GM10248 (cell line): ENCODE measurements at regions not wholly inside any gene's neighbourhood (a gene's known extent, or its start where the extent isn't known, plus 50 kb on each side); places are given as distances from the start of the nearest gene placed in this dataset.
"Not testable (repeated sequence)": the region's sequence is repeated elsewhere in the genome, so short reads cannot be mapped to it uniquely, and the experiment has no call there.

Experiments
- CTCF ChIA-PET: fragments of 300-600 bp; sonication (Branson Sonifier 250); formaldehyde crosslinking; extraction: SDS; loops from one replicate; lab custom pipeline; 2021; ENCODE audit warnings: antibody characterized with exemption; lab: Yijun Ruan, JAX
- POLR2A ChIA-PET: fragments of 350-650 bp; sonication (Branson Sonifier 250); formaldehyde crosslinking; extraction: SDS; loops from one replicate; lab custom pipeline; 2020; ENCODE audit warnings: antibody characterized with exemption; lab: Yijun Ruan, JAX
- DNase-seq: peaks from one replicate; pipeline ENCODE4 v3.0.0; 2012; ENCODE audit errors: extremely low spot score
- TF ChIP-seq, protein P1 (sequence below): IDR thresholded peaks from 2 replicates; pipeline ENCODE4 v1.5.1; 2012; ENCODE audit warnings: mild to moderate bottlenecking, low read depth; ENCODE audit errors: extremely low read depth, missing control alignments, control extremely low read depth

DNA sequence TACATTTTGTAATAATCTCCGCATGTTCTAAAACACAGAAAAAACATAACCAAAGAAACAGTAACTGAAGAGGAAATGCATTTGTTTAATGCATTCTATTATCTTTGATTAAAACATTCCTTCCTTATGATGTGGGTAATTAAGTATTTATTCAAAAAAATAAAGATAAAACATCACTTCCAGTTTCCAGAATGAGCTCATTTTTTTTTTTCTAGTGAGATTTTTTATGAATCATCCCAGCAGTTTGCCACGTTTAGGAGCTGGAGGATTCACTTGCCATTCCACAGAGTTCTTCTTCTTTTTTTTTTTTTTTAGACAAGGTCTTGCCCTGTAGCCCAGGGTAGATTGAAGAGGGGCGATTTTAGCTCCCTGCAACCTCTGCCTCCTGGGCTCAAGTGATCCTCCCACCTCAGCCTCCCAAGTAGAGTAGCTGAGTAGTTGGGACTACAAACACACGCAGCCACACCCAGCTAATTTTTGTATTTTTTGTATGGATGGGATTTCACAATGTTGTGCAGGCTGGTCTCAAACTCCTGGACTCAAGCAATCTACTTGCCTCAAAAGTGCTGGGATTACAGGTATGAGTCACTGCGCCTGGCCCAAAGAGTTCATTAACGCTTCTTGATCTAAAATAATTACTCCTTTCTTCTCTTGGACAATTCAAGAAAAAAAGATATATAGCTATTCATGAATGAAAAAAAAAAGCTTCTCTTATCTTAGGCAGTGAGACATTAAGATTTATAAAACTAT, 177.3 kb downstream of the DKK1 start:
- POLR2A ChIA-PET: no interaction called here
- TF ChIP-seq, protein P1, sequence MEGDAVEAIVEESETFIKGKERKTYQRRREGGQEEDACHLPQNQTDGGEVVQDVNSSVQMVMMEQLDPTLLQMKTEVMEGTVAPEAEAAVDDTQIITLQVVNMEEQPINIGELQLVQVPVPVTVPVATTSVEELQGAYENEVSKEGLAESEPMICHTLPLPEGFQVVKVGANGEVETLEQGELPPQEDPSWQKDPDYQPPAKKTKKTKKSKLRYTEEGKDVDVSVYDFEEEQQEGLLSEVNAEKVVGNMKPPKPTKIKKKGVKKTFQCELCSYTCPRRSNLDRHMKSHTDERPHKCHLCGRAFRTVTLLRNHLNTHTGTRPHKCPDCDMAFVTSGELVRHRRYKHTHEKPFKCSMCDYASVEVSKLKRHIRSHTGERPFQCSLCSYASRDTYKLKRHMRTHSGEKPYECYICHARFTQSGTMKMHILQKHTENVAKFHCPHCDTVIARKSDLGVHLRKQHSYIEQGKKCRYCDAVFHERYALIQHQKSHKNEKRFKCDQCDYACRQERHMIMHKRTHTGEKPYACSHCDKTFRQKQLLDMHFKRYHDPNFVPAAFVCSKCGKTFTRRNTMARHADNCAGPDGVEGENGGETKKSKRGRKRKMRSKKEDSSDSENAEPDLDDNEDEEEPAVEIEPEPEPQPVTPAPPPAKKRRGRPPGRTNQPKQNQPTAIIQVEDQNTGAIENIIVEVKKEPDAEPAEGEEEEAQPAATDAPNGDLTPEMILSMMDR: no peak
- no peak for DNase-seq
- CTCF ChIA-PET: interaction anchor here (0.7 to 2.2 kb wide), 2 partner anchors 10 to 184 kb away, joined by 3 to 7 read pairs; no protein-coding TSS in a partner anchor

DNA sequence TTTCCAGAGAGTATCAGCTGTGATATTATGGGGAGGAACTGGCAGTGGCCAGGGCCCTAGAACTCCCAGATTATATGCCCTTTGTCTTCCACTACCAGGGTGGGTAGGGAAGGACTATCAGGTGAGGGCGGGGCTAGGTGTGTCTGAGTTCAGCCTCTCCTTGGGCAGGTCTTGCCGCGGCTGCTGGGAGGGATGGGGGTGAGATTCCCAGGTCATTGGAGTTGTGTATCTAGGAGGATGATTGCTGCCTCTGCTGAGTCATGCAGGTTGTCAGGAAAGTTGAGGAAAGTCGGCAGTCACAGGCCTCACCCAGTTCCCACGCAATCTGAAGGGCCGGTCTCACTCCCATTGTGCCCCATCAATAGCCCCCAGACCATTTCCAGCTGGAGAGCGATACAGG, 185.2 kb downstream of the DKK1 start:
- CTCF ChIA-PET: interaction anchor here (1.2 kb wide), 1 partner anchor 11 kb away, joined by 4 read pairs; no protein-coding TSS in a partner anchor

DNA sequence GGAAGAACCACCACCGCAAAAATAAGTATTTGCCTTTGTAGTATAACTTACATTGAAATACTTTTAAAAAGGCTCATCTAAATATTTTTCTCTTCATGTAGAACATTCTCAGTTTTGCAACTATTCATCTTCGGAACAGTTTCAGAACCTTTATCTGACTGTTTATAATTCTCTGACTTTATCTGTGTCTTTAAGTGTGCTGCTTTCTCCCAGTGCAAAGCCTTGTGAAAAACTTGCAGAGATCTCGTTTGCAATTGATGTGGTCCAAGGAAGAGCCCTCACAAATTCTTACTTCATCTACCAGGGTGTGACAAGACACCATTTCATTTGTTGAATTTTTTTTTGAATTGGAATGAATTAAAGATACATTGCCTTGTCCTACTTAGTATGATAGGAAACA, 186.4 kb downstream of the DKK1 start:
- ChIA-PET CTCF (no interaction called here), POLR2A (no interaction called here)
- TF ChIP-seq, protein P1: no peak
- DNase-seq: no peak

More for the DNA sequence above, 185.2 kb downstream of the DKK1 start:
- DNase-seq: no peak
- POLR2A ChIA-PET: no interaction called here
- TF ChIP-seq, protein P1: no peak

DNA sequence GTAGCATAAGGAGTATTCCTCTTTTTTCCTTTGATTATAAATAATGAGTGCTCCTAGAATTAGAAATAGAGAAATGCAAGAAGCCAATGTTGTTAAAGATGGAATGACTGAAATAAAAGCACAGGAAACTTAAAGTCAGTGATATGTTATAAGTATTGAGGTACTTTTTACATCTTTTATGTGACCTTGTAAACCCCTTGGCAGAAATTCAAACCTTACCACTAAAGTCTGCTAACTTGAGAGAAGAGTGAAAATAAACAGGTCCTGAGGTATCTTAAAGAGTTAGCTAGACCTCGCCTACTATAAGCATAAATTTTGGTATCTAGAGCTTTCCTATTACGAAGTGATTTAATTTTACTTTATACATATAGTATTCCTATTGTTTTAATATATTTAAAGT, 188.2 kb downstream of the DKK1 start:
- POLR2A ChIA-PET: no interaction called here
- CTCF ChIA-PET: interaction anchor here (1.4 kb wide), 1 partner anchor 12 kb away, joined by 3 read pairs; no protein-coding TSS in a partner anchor
- no peak for DNase-seq
- TF ChIP-seq, protein P1: no peak

DNA sequence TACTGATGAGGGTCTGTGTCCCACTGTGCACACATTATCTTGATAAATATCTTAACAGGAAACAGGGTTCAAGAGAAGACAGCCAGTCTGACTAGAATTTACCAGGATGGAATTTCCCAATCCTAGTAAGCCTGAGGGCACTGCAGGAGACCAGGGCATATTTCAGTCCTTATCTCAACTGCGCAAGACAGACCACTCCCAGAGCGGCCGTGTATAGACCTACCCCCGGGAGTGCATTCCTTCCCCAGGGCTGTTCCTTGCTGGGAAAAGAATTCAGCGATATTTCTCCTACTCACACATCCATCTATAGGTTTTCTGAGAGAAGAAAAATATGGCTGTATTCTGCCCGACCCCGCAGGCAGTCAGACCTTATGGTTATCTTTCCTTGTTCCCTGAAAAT, 191.3 kb downstream of the DKK1 start:
- CTCF ChIA-PET, POLR2A ChIA-PET, DNase-seq: not testable (repeated sequence)

DNA sequence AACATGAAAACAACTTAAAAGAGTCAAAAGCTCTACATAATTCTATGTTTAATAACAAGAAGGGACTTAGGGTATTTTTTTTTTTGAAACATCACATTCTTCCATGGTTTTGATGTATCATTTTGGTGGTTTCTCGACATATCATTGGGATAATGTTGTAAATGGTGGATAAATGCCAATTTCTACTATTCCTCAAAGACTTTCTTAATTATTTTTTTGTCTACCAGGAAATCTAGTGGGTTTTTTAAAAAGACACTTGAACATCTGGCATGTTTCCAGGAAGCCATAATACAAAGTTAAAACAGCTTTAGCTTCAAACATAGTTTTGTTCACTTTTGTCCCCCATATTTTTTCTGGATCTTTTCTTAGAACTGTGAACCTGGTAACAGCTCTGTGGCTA, 200.4 kb downstream of the DKK1 start:
- TF ChIP-seq, protein P1: no peak
- DNase-seq: no peak
- CTCF ChIA-PET: interaction anchor here (1.4 kb wide), 1 partner anchor 12 kb away, joined by 3 read pairs; no protein-coding TSS in a partner anchor
- POLR2A ChIA-PET: no interaction called here

DNA sequence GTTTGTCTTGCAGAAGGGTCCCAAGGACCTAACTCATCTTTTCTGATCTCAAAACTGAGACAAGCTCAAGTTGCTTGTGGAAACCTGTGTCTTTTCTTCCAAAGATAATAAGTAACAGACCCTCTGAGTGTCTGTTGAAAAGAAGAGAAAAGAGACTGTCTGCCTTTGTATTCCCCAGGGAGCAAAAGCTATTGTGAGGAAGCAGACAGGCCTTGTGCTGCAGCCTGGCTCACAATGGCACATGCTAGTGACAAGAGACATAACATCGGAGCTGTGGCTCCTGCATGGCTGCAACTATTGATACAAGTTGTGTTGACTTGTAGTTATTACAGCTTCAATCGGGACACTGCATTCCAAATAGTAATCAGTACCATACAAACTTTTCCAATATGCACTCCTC, 202.9 kb downstream of the DKK1 start:
- CTCF ChIA-PET: no interaction called here
- TF ChIP-seq, protein P1: no peak
- no peak for DNase-seq
- POLR2A ChIA-PET: no interaction called here
